H9 (cell line): ENCODE measurements at regions not wholly inside any gene's neighbourhood (a gene's known extent, or its start where the extent isn't known, plus 50 kb on each side); places are given as distances from the start of the nearest gene placed in this dataset.

ENCODE experiments used
- DNase-seq: peaks from one replicate; pipeline ENCODE4 v3.0.0-alpha.2; 2017
- H2AFZ ChIP-seq: one replicate; pipeline ENCODE4 v1.6.1; 2013; ENCODE audit warnings: mild to moderate bottlenecking, low read length, control low read depth, moderate library complexity
- H2AK5ac ChIP-seq: 2 replicates; pipeline ENCODE4 v1.6.1; 2013; ENCODE audit warnings: low read length, control low read depth, mixed read lengths; ENCODE audit not compliant: insufficient read length
- H2BK120ac ChIP-seq: one replicate; pipeline ENCODE4 v1.6.1; 2013; ENCODE audit warnings: low read depth, mild to moderate bottlenecking, low read length, control low read depth, inconsistent platforms; ENCODE audit not compliant: poor library complexity, severe bottlenecking
- H2BK12ac ChIP-seq: 2 replicates; pipeline ENCODE4 v1.6.1; 2013; ENCODE audit warnings: low read length, control low read depth, mixed read lengths, low read depth; ENCODE audit not compliant: insufficient read length
- H2BK15ac ChIP-seq: 2 replicates; pipeline ENCODE4 v1.6.1; 2013; ENCODE audit warnings: low read depth, low read length, control low read depth
- H2BK20ac ChIP-seq: one replicate; pipeline ENCODE4 v1.6.1; 2013; ENCODE audit warnings: low read depth, mild to moderate bottlenecking, low read length, control low read depth, inconsistent platforms; ENCODE audit not compliant: poor library complexity, severe bottlenecking
- H2BK5ac ChIP-seq: 2 replicates; pipeline ENCODE4 v1.6.1; 2013; ENCODE audit warnings: low read length, control low read depth, mixed read lengths; ENCODE audit not compliant: insufficient read length
- H3K14ac ChIP-seq: 2 replicates; pipeline ENCODE4 v1.6.1; 2013; ENCODE audit warnings: low read length, control low read depth; ENCODE audit not compliant: insufficient read depth
- H3K18ac ChIP-seq: 2 replicates; pipeline ENCODE4 v1.6.1; 2013; ENCODE audit warnings: low read depth, mild to moderate bottlenecking, mixed read lengths, low read length, control low read depth; ENCODE audit not compliant: insufficient read length
- H3K23ac ChIP-seq: 2 replicates; pipeline ENCODE4 v1.6.1; 2013; ENCODE audit warnings: low read length, control low read depth, mixed read lengths, low read depth; ENCODE audit not compliant: insufficient read length
- H3K23me2 ChIP-seq: 2 replicates; pipeline ENCODE4 v1.6.1; 2013; ENCODE audit warnings: low read depth, mild to moderate bottlenecking, mixed read lengths, low read length, control low read depth; ENCODE audit not compliant: insufficient read length, poor library complexity, severe bottlenecking
- H3K27ac ChIP-seq: 2 replicates; pipeline ENCODE4 v1.5.1; 2013; ENCODE audit warnings: low read length, control low read depth, mixed read lengths, low read depth; ENCODE audit not compliant: insufficient read length
- H3K27me3 ChIP-seq: 2 replicates; pipeline ENCODE4 v1.6.1; 2013; ENCODE audit warnings: low read length, control low read depth, inconsistent platforms; ENCODE audit not compliant: insufficient read depth
- H3K4ac ChIP-seq: 2 replicates; pipeline ENCODE4 v1.6.1; 2013; ENCODE audit warnings: low read depth, mild to moderate bottlenecking, control low read depth, inconsistent platforms, low read length, moderate library complexity
- H3K4me1 ChIP-seq: 2 replicates; pipeline ENCODE4 v1.6.1; 2013; ENCODE audit warnings: low read length, control low read depth, inconsistent platforms; ENCODE audit not compliant: insufficient read depth
- H3K4me2 ChIP-seq: 2 replicates; pipeline ENCODE4 v1.6.1; 2013; ENCODE audit warnings: low read length, control low read depth, mixed read lengths; ENCODE audit not compliant: insufficient read length, insufficient read depth
- H3K56ac ChIP-seq: 2 replicates; pipeline ENCODE4 v1.6.1; 2013; ENCODE audit warnings: low read depth, mild to moderate bottlenecking, mixed read lengths, low read length, control low read depth; ENCODE audit not compliant: insufficient read length
- H3K79me1 ChIP-seq: 2 replicates; pipeline ENCODE4 v1.6.1; 2013; ENCODE audit warnings: low read depth, mild to moderate bottlenecking, moderate library complexity, low read length, control low read depth, inconsistent platforms; ENCODE audit not compliant: insufficient read depth, poor library complexity, severe bottlenecking
- H3K79me2 ChIP-seq: 2 replicates; pipeline ENCODE4 v1.6.1; 2013; ENCODE audit warnings: low read length, control low read depth, inconsistent platforms; ENCODE audit not compliant: insufficient read depth
- H3K9ac ChIP-seq: 2 replicates; pipeline ENCODE4 v1.6.1; 2013; ENCODE audit warnings: low read length, control low read depth, mixed read lengths; ENCODE audit not compliant: insufficient read length; ENCODE audit errors: extremely low read depth
- H3K9me3 ChIP-seq: one replicate; pipeline ENCODE4 v1.6.1; 2013; ENCODE audit warnings: low read depth, low read length, inconsistent platforms; ENCODE audit not compliant: control insufficient read depth
- H3T11ph ChIP-seq: one replicate; pipeline ENCODE4 v1.6.1; 2013; ENCODE audit warnings: mild to moderate bottlenecking, low read length, control low read depth, inconsistent platforms
- H4K20me1 ChIP-seq: one replicate; pipeline ENCODE4 v1.6.1; 2013; ENCODE audit not compliant: control insufficient read depth, insufficient read length, insufficient read depth
- H4K5ac ChIP-seq: 2 replicates; pipeline ENCODE4 v1.6.1; 2013; ENCODE audit warnings: low read depth, mild to moderate bottlenecking, mixed read lengths, low read length, control low read depth; ENCODE audit not compliant: insufficient read length
- H4K8ac ChIP-seq: replicated peaks from 2 replicates; pipeline ENCODE4 v1.6.1; 2013; ENCODE audit warnings: low read length, control low read depth, mixed read lengths, low read depth; ENCODE audit not compliant: insufficient read length
- H4K91ac ChIP-seq: 2 replicates; pipeline ENCODE4 v1.6.1; 2013; ENCODE audit warnings: low read depth, mild to moderate bottlenecking, moderate library complexity, mixed read lengths, low read length, control low read depth; ENCODE audit not compliant: insufficient read length
- H3K27ac Mint-ChIP-seq, 3 experiments: 2 replicates in 2 of 3; 3 replicates in 1 of 3; pipeline ENCODE4 v1.8.0; 2020 to 2021; ENCODE audit warnings: mixed read lengths in 3 of 3, mild to moderate bottlenecking in 1 of 3, moderate library complexity in 1 of 3
- H3K27me3 Mint-ChIP-seq: 2 replicates; pipeline ENCODE4 v1.8.0; 2021; ENCODE audit warnings: low read depth, mild to moderate bottlenecking, moderate library complexity, mixed read lengths
- H3K36me3 Mint-ChIP-seq, 3 experiments: 2 replicates in 2 of 3; 3 replicates in 1 of 3; pipeline ENCODE4 v1.8.0; 2020 to 2021; ENCODE audit warnings: low read depth in 3 of 3, mixed read lengths in 3 of 3; ENCODE audit not compliant: insufficient read depth in 1 of 3
- H3K4me1 Mint-ChIP-seq, 2 experiments: 2 replicates each; pipeline ENCODE4 v1.8.0; 2020; ENCODE audit warnings: mixed read lengths in 2 of 2
- H3K4me3 Mint-ChIP-seq, 2 experiments: 2 replicates in 1 of 2; 3 replicates in 1 of 2; pipeline ENCODE4 v1.8.0; 2020 to 2021; ENCODE audit warnings: mild to moderate bottlenecking in 2 of 2, mixed read lengths in 2 of 2, moderate library complexity in 1 of 2
- H3K9me3 Mint-ChIP-seq, 2 experiments: 2 replicates in 1 of 2; 3 replicates in 1 of 2; pipeline ENCODE4 v1.8.0; 2020; ENCODE audit warnings: mild to moderate bottlenecking in 2 of 2, mixed read lengths in 2 of 2, moderate library complexity in 1 of 2
- WGBS: extraction: QIAGEN DNeasy Blood & Tissue Kit; methylation state at CpG from one replicate; pipeline ENCODE4 v1.1.7; 2013; ENCODE audit warnings: missing lambda C conversion rate, low lambda C conversion rate, mixed read lengths; ENCODE audit not compliant: insufficient read length; ENCODE audit errors: extremely low coverage; 5-methylcytosine and 5-hydroxymethylcytosine counted together
- TF ChIP-seq, protein P1 (sequence below): fragments of 200-600 bp; sonication (generic); conservative IDR thresholded peaks from 3 replicates; pipeline ENCODE4 v1.8.0; 2021; ENCODE audit warnings: antibody characterized with exemption, mild to moderate bottlenecking

DNA sequence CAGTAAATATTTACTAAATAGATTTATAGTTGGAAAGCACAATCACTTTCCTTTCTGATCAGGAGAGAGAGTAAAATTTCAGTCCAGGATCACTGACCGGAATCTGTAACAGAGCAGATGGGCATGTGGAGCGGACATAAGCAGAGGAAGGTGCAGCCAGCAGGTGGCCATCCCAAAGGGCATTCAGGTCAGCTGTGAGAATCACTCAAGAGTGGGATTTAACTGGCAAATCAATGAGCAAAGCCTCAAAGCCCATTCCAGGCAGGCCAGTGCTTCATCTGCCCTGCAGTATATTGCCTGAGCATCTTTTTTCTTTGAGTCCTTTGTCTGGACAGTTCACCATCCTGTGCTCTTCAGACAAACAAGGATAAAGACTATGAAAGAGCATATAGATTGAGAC, 166.4 kb upstream of the SLC14A2 start:
- Histone ChIP-seq H2BK5ac (no peak overlapping the region), H2BK120ac (no peak overlapping the region), H4K20me1 (no peaks in the 10 kb centered on the region), H2AFZ (no peak overlapping the region), H3K9ac (no peak overlapping the region), H4K5ac (no peak overlapping the region), H3T11ph (no peak overlapping the region), H3K27ac (no peak overlapping the region), H3K23me2 (no peaks in the 10 kb centered on the region), H4K91ac (no peak overlapping the region), H3K79me1 (no peaks in the 10 kb centered on the region), H3K4ac (no peak overlapping the region), H2BK15ac (no peak overlapping the region), H2AK5ac (no peak overlapping the region), H3K27me3 (no peaks in the 10 kb centered on the region), H2BK20ac (no peak overlapping the region), H3K4me1 (no peaks in the 10 kb centered on the region), H3K79me2 (no peaks in the 10 kb centered on the region), H4K8ac (no peak overlapping the region), H3K4me2 (no peak overlapping the region), H2BK12ac (no peak overlapping the region), H3K23ac (no peak overlapping the region), H3K9me3 (no peaks in the 10 kb centered on the region), H3K14ac (no peak overlapping the region), H3K18ac (no peak overlapping the region), H3K56ac (no peak overlapping the region)
- peaks cover 5% of the 10 kb centered on the region in 2 experiments; a peak in 1 of 4 replicates for H3K4me1 Mint-ChIP-seq
- no peak overlapping the region for H3K27ac Mint-ChIP-seq
- WGBS, result no CpG with 5 or more reads among the region's 2 CpGs
- H3K36me3 Mint-ChIP-seq, result no peaks in the 10 kb centered on the region
- no peak overlapping the region for H3K4me3 Mint-ChIP-seq
- DNase-seq, result no peak
- TF ChIP-seq, protein P1, sequence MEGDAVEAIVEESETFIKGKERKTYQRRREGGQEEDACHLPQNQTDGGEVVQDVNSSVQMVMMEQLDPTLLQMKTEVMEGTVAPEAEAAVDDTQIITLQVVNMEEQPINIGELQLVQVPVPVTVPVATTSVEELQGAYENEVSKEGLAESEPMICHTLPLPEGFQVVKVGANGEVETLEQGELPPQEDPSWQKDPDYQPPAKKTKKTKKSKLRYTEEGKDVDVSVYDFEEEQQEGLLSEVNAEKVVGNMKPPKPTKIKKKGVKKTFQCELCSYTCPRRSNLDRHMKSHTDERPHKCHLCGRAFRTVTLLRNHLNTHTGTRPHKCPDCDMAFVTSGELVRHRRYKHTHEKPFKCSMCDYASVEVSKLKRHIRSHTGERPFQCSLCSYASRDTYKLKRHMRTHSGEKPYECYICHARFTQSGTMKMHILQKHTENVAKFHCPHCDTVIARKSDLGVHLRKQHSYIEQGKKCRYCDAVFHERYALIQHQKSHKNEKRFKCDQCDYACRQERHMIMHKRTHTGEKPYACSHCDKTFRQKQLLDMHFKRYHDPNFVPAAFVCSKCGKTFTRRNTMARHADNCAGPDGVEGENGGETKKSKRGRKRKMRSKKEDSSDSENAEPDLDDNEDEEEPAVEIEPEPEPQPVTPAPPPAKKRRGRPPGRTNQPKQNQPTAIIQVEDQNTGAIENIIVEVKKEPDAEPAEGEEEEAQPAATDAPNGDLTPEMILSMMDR, result no peak
- no peaks in the 10 kb centered on the region for H3K27me3 Mint-ChIP-seq
- H3K9me3 Mint-ChIP-seq, result no peaks in the 10 kb centered on the region; a peak in 1 of 5 replicates
